ENCODE measurements at regions not wholly inside any gene's neighbourhood (a gene's known extent, or its start where the extent isn't known, plus 50 kb on each side); places are given as distances from the start of the nearest gene placed in this dataset.

DNA sequence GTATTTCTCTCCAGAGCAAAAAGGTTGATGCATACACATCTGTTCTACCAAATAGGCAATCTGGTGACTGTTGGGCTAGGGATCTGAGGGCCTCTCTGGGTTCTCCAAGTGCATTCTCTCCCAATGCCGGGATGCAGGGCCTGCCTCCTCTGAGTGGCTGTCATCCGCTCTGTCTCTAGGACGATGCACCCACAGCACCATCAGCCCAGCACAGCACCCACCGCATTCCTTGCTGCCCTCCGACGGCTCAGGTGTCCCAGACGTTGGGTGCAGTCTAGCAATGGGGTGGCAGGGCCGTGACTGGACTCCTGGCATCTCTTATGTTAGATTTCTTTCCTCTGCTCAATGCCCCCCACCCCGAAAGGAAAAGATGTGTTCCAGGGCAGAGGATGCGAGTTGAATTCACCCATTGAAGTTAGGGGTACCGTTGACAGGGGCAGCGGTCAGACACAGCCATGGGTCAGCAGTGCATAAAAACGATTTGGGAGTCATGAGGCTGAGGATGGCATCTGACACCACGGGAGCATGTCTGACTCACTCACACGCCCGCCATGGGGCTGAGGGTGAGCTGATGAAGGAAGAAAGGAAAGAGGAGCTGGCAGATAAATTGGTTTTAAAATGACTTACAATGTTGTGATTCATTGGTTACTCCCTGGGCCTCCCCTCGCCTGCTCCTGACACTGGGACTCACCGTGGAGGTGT lies 93.2 kb upstream of the C14orf180 start:
- Histone ChIP-seq H3K27ac (no peak overlapping the region), H3K4me1 (replicated peaks in 1 of 2) (no peaks in the 10 kb centered on the region), H3K27me3 (no peaks in the 10 kb centered on the region), H3K36me3 (replicated peaks in 1 of 2) (no peaks in the 10 kb centered on the region), H3K9me3 (replicated peaks in 1 of 3) (no peaks in the 10 kb centered on the region), H3K4me3 (no peak overlapping the region)
- intact Hi-C loops (cut with DNase I): no loop called here
- no peak for TF ChIP-seq POLR2A (IDR thresholded peaks at IDR 0.05)
- TF ChIP-seq, protein P1, sequence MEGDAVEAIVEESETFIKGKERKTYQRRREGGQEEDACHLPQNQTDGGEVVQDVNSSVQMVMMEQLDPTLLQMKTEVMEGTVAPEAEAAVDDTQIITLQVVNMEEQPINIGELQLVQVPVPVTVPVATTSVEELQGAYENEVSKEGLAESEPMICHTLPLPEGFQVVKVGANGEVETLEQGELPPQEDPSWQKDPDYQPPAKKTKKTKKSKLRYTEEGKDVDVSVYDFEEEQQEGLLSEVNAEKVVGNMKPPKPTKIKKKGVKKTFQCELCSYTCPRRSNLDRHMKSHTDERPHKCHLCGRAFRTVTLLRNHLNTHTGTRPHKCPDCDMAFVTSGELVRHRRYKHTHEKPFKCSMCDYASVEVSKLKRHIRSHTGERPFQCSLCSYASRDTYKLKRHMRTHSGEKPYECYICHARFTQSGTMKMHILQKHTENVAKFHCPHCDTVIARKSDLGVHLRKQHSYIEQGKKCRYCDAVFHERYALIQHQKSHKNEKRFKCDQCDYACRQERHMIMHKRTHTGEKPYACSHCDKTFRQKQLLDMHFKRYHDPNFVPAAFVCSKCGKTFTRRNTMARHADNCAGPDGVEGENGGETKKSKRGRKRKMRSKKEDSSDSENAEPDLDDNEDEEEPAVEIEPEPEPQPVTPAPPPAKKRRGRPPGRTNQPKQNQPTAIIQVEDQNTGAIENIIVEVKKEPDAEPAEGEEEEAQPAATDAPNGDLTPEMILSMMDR (IDR thresholded peaks at IDR 0.05): no peak
- 75 to 85% (median 81%) methylated on average over 18 of the region's 18 CpGs for whole genome bisulfite sequencing, 4 donors
- DNase-seq: peak in 1 of 7 donors; percentile 30

DNA sequence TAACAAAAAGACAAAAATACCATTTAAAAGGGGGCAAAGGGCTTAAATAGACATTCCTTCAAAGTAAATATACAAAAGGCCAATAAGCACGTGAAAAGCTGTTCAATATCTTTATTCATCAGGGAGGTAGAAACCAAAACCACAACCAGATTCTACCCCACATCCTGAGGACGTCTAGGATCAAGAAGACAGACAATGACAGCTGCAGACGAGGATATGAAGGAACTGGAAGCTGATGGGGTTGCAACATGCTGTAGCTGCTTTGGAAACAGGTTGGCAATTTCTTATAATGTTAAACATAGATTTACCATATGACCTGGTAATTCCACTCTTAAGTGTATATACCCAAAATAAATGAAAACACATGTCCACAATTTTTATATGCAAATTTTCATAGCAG lies 85.1 kb upstream of the C14orf180 start:
- H3K9me3 ChIP-seq (replicated peaks in 1 of 3): no peaks in the 10 kb centered on the region
- TF ChIP-seq POLR2A (IDR thresholded peaks at IDR 0.05): no peak
- TF ChIP-seq, protein P1 (IDR thresholded peaks at IDR 0.05): no peak
- no peaks in the 10 kb centered on the region for H3K4me1 ChIP-seq (replicated peaks in 1 of 2)
- H3K4me3 ChIP-seq: no peak overlapping the region
- intact Hi-C loops (cut with DNase I): no loop called here
- H3K36me3 ChIP-seq (replicated peaks in 1 of 2): no peaks in the 10 kb centered on the region
- no peak overlapping the region for H3K27ac ChIP-seq
- no peaks in the 10 kb centered on the region for H3K27me3 ChIP-seq
- WGBS, 4 donors: 37 to 60% (median 47%) methylated on average over 3 of the region's 3 CpGs
- no peak for DNase-seq

DNA sequence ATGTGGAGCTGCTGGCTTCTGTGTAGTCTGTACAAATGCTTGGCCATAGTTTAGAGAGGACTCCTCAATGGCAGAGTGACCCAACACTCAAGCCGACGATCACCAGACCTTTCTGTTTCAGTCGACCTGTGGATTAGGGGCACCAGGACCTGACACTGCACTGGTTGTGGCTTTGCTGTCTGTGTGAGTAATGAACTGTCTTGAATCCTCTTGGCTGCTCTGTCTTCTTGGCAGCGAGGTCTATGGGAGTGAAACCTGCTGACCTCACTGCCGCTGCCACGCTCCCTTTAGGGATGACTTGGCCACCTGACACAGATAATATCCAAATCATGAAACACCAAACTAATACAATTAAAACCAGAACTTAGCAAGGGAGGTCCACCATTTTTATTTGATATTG lies 83.5 kb upstream of the C14orf180 start:
- WGBS, 4 donors: 40 to 79% (median 50%) methylated on average over 6 of the region's 6 CpGs
- TF ChIP-seq, protein P1 (IDR thresholded peaks at IDR 0.05): no peak
- TF ChIP-seq POLR2A (IDR thresholded peaks at IDR 0.05): no peak
- DNase-seq: peak in 2 of 7 donors; percentile 4 to 24
- intact Hi-C loops (cut with DNase I): no loop called here
- no peak overlapping the region for H3K4me3 ChIP-seq
- no peaks in the 10 kb centered on the region for H3K4me1 ChIP-seq (replicated peaks in 1 of 2)
- H3K27ac ChIP-seq: no peak overlapping the region
- H3K36me3 ChIP-seq (replicated peaks in 1 of 2): no peaks in the 10 kb centered on the region
- H3K9me3 ChIP-seq (replicated peaks in 1 of 3): no peaks in the 10 kb centered on the region
- H3K27me3 ChIP-seq: no peaks in the 10 kb centered on the region

DNA sequence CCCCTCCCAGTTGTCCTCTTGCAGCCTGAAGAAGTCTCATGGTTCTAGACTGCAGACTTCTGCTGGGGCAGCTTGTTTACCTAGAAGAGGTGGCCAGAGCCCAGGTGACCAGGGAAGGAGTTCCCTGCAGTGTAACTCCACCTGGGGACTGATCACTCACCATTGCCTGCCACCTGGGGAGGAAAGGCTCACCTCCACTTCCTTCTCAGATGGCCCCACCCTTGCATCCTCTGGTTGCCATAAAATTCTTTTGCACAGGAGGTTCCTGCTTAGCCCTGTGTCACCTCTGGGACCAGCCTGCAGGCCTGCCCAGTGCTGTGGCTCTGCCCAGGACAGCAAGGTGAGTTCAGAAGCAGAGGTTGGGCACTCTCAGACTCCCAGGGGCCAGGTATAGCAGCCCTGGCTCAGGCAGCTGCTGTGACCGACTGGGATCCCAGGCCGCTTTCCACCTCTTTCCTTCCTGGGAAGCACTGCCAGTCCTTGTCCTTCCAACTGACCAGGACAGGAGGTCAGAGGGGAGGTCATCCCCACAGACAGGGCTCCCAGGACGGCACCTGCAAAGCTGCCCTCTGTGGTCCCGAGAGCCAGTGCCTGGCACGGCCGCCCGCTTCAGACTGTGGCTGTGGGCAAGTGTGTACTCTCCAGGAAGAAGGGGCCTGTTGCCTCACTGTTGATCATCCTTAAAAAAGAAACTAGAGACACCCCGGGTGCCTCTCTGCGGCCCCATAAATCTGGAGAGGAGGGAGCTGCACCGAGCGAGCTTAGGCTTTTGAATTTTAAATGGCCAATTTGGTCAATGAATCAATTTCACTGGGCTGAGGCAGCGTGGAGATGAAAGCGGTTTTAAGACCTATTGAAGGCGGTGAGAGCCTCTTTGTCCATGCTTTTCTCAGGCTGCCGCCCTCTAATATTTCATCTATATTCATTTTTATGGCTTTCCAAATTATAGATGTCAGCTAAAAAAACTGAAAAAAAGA lies 79.5 kb upstream of the C14orf180 start:
- Histone ChIP-seq H3K36me3 (replicated peaks in 1 of 2) (no peaks in the 10 kb centered on the region), H3K27ac (no peak overlapping the region), H3K4me3 (no peak overlapping the region), H3K9me3 (replicated peaks in 1 of 3) (peaks cover 0 to 4% (median 0%) of the 10 kb centered on the region in 3 donors), H3K27me3 (no peaks in the 10 kb centered on the region), H3K4me1 (replicated peaks in 1 of 2) (no peaks in the 10 kb centered on the region)
- DNase-seq: peak in 2 of 7 donors; percentile 3 to 30
- TF ChIP-seq POLR2A (IDR thresholded peaks at IDR 0.05): no peak
- TF ChIP-seq, protein P1 (IDR thresholded peaks at IDR 0.05): no peak
- intact Hi-C loops (cut with DNase I): no loop called here
- 53 to 65% (median 60%) methylated on average over 12 to 15 of the region's 15 CpGs for WGBS, 4 donors

Data from adrenal gland (tissue), 9 donors.